Neural progenitor cell (in vitro differentiated cells): ENCODE measurements at regions not wholly inside any gene's neighbourhood (a gene's known extent, or its start where the extent isn't known, plus 50 kb on each side); places are given as distances from the start of the nearest gene placed in this dataset.

ENCODE experiments used
- DNase-seq: peaks from one replicate; pipeline ENCODE4 v3.0.0-alpha.2; 2016; ENCODE audit warnings: low spot score
- H2AFZ ChIP-seq: fragments of 200-600 bp; sonication (generic); replicated peaks from 2 replicates; pipeline ENCODE4 v1.6.1; 2016; ENCODE audit warnings: antibody characterized with exemption
- H3F3A ChIP-seq: fragments of 200-600 bp; sonication (generic); 2 replicates; pipeline ENCODE4 v1.6.1; 2016; ENCODE audit warnings: antibody characterized with exemption, low read depth
- H3K27ac ChIP-seq: fragments of 200-600 bp; sonication (generic); 2 replicates; pipeline ENCODE4 v1.5.1; 2016; ENCODE audit warnings: mild to moderate bottlenecking
- H3K27me3 ChIP-seq: fragments of 200-600 bp; sonication (generic); 2 replicates; pipeline ENCODE4 v1.6.1; 2016; ENCODE audit warnings: mild to moderate bottlenecking, moderate library complexity
- H3K36me3 ChIP-seq: fragments of 200-600 bp; sonication (generic); 2 replicates; pipeline ENCODE4 v1.5.1; 2016
- H3K4me1 ChIP-seq: fragments of 200-600 bp; sonication (generic); 2 replicates; pipeline ENCODE4 v1.6.1; 2016; ENCODE audit warnings: mixed run types
- H3K4me2 ChIP-seq: fragments of 200-600 bp; sonication (generic); 2 replicates; pipeline ENCODE4 v1.6.1; 2016
- H3K4me3 ChIP-seq: fragments of 200-600 bp; sonication (generic); 2 replicates; pipeline ENCODE4 v1.5.1; 2016
- H3K79me2 ChIP-seq: fragments of 200-600 bp; sonication (generic); 2 replicates; pipeline ENCODE4 v1.6.1; 2016; ENCODE audit warnings: low read depth
- H3K9ac ChIP-seq: fragments of 200-600 bp; sonication (generic); 2 replicates; pipeline ENCODE4 v1.6.1; 2016
- H3K9me3 ChIP-seq: fragments of 200-600 bp; sonication (generic); 2 replicates; pipeline ENCODE4 v1.5.1; 2016; ENCODE audit warnings: low read depth
- H4K20me1 ChIP-seq: fragments of 200-600 bp; sonication (generic); 2 replicates; pipeline ENCODE4 v1.6.1; 2016; ENCODE audit warnings: low read depth
- H3K27ac Mint-ChIP-seq: 3 replicates; pipeline ENCODE4 v1.8.0; 2021; ENCODE audit warnings: mixed read lengths
- H3K27me3 Mint-ChIP-seq: 2 replicates; pipeline ENCODE4 v1.8.0; 2022; ENCODE audit warnings: low read depth, mild to moderate bottlenecking, inconsistent platforms, moderate library complexity, mixed read lengths; ENCODE audit not compliant: insufficient read depth
- H3K36me3 Mint-ChIP-seq: 3 replicates; pipeline ENCODE4 v1.8.0; 2021; ENCODE audit warnings: mixed read lengths
- H3K4me1 Mint-ChIP-seq: 3 replicates; pipeline ENCODE4 v1.8.0; 2021; ENCODE audit warnings: mixed read lengths
- H3K4me3 Mint-ChIP-seq: 3 replicates; pipeline ENCODE4 v1.8.0; 2021; ENCODE audit warnings: mild to moderate bottlenecking, moderate library complexity, mixed read lengths
- H3K9me3 Mint-ChIP-seq: 3 replicates; pipeline ENCODE4 v1.8.0; 2020; ENCODE audit warnings: mixed read lengths
- CTCF ChIP-seq: fragments of 200-600 bp; sonication (generic); IDR thresholded peaks from 2 replicates; pipeline ENCODE4 v1.5.1; 2017; ENCODE audit warnings: antibody characterized with exemption, mild to moderate bottlenecking
- EZH2 ChIP-seq: fragments of 200-600 bp; sonication (generic); IDR thresholded peaks from 2 replicates; pipeline ENCODE4 v1.6.1; 2017; ENCODE audit warnings: antibody characterized with exemption, mild to moderate bottlenecking, moderate library complexity
- EZH2phosphoT487 ChIP-seq: fragments of 200-600 bp; sonication (generic); IDR thresholded peaks from 2 replicates; pipeline ENCODE4 v1.6.1; 2017; ENCODE audit warnings: antibody characterized with exemption

GRCh38 chr2:160672211-160672610, 178.6 kb upstream of the RBMS1 start:
- Histone ChIP-seq H3K4me1 (no peaks in the 10 kb centered on the region), H3K79me2 (no peaks in the 10 kb centered on the region), H3K9me3 (peaks cover 6% of the 10 kb centered on the region), H3F3A (no peaks in the 10 kb centered on the region), H4K20me1 (no peaks in the 10 kb centered on the region), H3K36me3 (no peaks in the 10 kb centered on the region), H2AFZ (no peak overlapping the region), H3K9ac (no peak overlapping the region), H3K27me3 (no peaks in the 10 kb centered on the region), H3K4me2 (no peak overlapping the region), H3K27ac (no peak overlapping the region), H3K4me3 (no peak overlapping the region)
- Mint-ChIP-seq H3K4me3 (no peak overlapping the region), H3K9me3 (peaks cover 17% of the 10 kb centered on the region), H3K36me3 (no peaks in the 10 kb centered on the region), H3K27ac (no peak overlapping the region), H3K27me3 (no peaks in the 10 kb centered on the region), H3K4me1 (peaks cover 3% of the 10 kb centered on the region)
- DNase-seq: no peak
- TF ChIP-seq CTCF (no peak), EZH2 (no peak), EZH2phosphoT487 (no peak)

- TF ChIP-seq CTCF: no peak
- TF ChIP-seq EZH2: no peak
- no peak for TF ChIP-seq EZH2phosphoT487
- no peaks in the 10 kb centered on the region for H3K4me1 Mint-ChIP-seq
- no peak overlapping the region for H3K27ac Mint-ChIP-seq
- no peak for DNase-seq
- H3K27me3 Mint-ChIP-seq: peaks cover 2% of the 10 kb centered on the region
- Histone ChIP-seq H3F3A (no peaks in the 10 kb centered on the region), H3K36me3 (no peaks in the 10 kb centered on the region), H4K20me1 (no peaks in the 10 kb centered on the region), H2AFZ (no peak overlapping the region), H3K27me3 (no peaks in the 10 kb centered on the region), H3K9ac (no peak overlapping the region), H3K27ac (no peak overlapping the region), H3K4me1 (no peaks in the 10 kb centered on the region), H3K79me2 (no peaks in the 10 kb centered on the region), H3K4me3 (no peak overlapping the region), H3K9me3 (peaks cover 6% of the 10 kb centered on the region), H3K4me2 (no peak overlapping the region)
- no peaks in the 10 kb centered on the region for H3K36me3 Mint-ChIP-seq
- H3K4me3 Mint-ChIP-seq: no peak overlapping the region
- peaks cover 17% of the 10 kb centered on the region for H3K9me3 Mint-ChIP-seq
These were observed 180.6 kb upstream of the RBMS1 start for GRCh38 chr2:160674146-160674750.

GRCh38 chr2:160679686-160680085, 186.1 kb upstream of the RBMS1 start:
- Histone ChIP-seq H3K4me2 (no peak overlapping the region), H3K9ac (no peak overlapping the region), H3F3A (no peaks in the 10 kb centered on the region), H3K4me3 (no peak overlapping the region), H3K79me2 (no peaks in the 10 kb centered on the region), H3K4me1 (no peaks in the 10 kb centered on the region), H3K27ac (no peak overlapping the region), H3K9me3 (peaks cover 3% of the 10 kb centered on the region), H3K27me3 (no peaks in the 10 kb centered on the region), H4K20me1 (no peaks in the 10 kb centered on the region), H3K36me3 (no peaks in the 10 kb centered on the region), H2AFZ (no peak overlapping the region)
- DNase-seq: no peak
- Mint-ChIP-seq H3K9me3 (peaks cover 20% of the 10 kb centered on the region), H3K27ac (no peak overlapping the region), H3K4me3 (no peak overlapping the region), H3K4me1 (no peaks in the 10 kb centered on the region), H3K27me3 (peaks cover 4% of the 10 kb centered on the region), H3K36me3 (peaks cover 3% of the 10 kb centered on the region)
- no peak for TF ChIP-seq EZH2phosphoT487
- TF ChIP-seq EZH2: no peak
- TF ChIP-seq CTCF: no peak
